NCI-H748 treated with DMSO at 0.1 percent for 48 hours (cell line): ENCODE measurements at regions not wholly inside any gene's neighbourhood (a gene's known extent, or its start where the extent isn't known, plus 50 kb on each side); places are given as distances from the start of the nearest gene placed in this dataset.
"Not testable (repeated sequence)": the region's sequence is repeated elsewhere in the genome, so short reads cannot be mapped to it uniquely, and the experiment has no call there.

Source experiments
- DNase-seq: peaks from one replicate; lab custom pipeline; 2025; lab: John Stamatoyannopoulos, UW

DNA sequence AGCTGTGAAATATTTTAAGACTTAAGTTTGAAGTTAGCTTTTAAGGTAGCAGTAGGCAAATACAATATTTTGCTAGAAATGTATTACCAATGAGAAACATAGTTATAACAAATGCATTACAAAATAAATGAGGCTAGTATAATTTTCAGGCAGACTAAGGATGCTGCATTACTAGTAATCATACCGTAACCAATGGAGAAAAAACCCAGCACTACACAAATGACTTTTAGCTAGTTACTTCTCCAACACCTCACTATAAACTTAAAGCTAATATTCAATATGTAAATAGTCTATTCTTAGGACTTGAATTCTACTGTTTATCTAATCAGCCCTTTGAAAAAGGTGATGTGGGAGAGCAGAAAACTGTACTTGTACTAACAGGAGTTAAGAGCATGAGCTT lies 285.3 kb upstream of the KLF14 start:
- DNase-seq: no peak

DNA sequence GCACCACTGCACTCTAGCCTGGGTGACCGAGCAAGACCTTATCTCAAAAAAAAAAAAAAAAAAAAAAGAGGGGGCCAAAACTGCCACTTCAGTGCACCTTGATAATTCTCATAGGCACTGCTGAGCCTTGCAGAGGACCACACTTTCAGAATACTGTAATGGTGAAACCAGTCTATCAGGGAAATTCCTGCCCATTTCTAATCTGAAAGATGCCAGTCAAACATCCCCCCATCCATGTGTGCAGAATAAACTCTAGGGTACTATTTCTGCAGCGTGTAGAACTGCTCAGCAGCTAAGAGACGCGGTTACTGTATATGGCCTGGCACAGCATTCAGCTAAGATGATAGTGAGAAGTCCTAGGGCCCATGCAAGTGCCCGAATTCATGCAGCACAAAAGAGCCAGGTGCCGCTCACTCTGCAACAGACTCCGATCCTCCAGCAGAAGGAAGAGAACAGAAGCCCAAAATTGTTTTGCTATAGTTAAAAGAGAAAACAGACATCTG lies 286.8 kb upstream of the KLF14 start:
- DNase-seq: no peak

DNA sequence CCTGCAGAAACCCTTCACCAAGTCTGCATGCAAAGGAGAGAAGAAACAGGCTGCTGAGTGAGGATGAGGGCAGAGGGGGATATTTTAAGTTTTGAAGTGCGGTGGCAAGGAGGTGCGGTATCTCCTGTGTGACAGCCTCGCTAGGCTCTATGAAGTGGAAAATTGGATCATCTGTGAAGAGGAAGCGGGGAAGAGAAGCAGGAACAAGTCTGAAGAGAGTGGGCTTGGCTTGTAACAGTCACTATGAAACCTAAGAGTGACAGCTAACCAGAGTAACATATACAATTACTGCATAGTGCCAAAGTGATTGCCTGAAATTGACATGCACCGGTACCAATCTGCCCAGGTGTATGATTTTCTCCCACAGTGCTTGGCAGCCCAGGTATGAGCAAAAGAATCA lies 287.5 kb upstream of the KLF14 start:
- no peak for DNase-seq

DNA sequence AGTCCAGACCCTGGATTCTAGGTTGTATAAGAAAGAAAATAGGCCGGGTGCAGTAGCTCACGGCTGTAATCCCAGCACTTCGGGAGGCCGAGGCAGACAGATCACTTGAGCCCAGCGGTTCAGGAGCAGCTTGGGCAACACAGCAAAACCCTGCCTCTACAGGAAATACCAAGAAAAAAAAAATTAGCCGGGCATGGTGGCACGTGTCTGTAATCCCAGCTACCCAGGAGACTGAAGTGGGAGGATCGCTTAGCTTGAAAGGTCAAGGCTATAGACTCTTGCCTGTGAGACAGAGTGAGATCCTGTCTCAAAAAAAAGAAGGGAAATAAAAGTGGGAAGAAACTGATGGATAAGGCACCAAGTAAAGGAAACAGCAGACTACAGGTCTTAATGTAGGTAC lies 287.9 kb upstream of the KLF14 start:
- no peak for DNase-seq

DNA sequence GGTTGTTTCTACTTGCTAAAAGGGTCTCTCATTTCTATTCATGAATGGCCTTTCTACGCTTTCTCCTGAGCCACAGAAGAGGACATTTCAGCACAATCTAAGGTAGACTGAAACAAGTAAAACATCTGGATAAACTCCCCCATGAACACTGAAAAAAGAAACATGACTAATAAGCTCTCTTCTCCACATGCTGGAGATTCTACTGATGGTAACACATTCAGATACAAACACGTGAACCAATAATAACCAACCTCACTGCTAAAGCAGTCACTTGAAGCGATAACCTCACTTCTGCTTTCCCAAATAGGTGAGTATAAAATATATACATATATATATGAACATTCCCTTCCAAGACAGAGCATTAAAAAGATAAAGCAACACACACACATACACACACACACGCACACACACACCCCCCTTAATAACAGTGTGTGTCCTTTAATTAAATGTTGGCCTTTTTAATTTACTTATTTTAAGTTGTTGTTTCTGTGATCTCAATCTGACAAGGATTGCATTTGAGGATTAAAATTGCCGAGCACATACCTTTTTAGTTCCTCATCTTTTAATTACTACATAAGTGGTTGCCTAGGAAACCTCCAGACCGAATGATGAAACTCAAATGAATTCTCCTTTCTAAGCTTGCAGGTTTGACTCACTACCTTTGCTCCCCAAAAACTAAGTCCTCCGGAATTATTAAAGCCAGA lies 292.4 kb upstream of the KLF14 start:
- DNase-seq: no peak

DNA sequence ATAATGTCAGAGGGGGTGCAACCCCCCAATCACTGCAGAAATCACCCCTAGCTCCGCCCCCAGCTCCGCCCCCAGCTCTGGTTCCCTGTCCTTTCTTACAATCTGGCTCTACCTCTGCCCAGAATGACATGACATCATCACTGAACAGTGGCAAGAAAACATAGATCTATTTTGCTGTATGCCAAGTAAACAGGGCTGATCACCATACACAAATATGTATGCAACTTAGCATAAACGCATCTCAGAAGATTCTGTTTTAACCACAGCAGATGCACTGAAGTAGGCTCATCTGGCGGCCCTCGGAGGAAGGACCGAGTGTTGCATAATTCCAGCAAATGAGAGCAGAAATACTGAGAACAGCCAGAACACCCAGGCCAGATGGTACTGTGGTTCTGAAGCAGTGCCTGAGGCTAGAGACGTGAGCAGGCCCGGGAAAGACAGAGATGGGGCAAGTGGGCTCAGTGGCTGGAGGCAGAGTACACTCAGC lies 293.3 kb upstream of the KLF14 start:
- DNase-seq: no peak

DNA sequence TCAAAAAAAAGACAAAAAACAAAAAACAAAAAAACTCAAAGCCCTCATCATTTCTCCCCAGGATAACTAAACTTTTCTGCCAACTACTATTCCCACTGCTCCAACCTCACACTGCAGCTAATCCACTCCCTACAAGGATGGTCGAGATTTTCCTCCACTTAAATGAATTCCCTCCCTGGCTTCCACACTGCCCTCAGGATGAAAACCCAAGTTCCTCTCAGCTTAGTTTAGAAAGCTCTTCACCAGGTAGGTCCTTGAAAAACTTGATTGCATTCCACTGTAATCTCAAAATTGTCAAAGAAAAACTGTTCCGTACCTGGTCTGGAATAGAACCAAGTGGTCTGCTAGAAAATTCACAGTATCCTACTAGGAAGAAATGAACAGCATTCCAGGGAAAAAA lies 294.3 kb upstream of the KLF14 start:
- no peak for DNase-seq

DNA sequence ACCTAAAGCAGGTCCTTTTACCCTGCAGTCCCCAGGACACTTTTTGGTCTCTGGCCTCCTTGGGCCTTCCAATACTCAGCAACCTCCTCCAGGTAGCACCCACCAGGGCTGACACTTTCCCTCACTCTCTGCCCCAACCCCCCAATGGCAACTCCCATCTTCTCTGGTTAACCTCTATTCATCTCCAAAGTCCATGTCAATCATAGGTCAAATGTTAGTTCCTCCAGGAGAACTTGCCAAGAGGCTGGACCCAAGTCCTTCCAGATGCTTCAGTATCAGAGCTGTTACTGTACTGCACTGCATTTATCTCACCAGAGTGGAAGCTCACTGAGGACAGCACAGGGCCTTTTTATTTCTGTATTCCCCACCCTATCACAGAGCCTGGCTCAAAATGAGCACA lies 295.0 kb upstream of the KLF14 start:
- DNase-seq: no peak

DNA sequence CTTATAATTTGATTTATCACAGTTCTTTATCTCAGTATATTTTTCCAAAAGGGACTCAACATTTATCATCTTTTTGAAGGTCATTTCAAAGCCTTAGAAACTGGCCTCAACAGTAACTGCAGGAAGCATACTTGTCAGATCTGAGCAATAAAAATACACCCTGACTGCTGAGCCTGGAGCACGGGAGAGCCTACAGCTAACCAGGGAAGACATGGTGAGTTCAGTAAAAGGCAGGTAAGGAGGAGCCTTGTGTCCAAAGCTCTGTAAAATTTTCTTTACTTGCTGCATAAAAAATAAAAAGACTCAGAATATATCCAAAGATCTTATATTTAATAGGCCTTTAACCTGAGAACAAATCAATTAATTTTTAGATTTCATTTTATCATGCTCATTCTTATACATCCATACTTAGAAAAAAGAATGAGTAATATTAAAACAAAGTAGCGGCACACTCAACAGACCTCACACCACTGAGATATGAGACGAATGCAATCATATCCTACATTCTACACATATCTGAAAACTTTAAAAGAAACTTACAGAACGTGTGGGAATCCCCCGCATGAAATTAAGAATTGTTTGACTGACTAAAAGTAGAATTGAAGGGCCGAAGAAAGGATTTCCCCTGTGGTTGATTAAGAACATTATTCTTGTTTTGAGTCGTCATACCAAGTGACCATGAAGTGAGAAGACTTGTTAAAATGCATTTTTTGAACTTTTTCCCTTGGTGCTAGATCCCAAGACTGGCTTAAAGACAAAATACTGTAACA lies 296.4 kb upstream of the MKLN1 start:
- DNase-seq: no peak

DNA sequence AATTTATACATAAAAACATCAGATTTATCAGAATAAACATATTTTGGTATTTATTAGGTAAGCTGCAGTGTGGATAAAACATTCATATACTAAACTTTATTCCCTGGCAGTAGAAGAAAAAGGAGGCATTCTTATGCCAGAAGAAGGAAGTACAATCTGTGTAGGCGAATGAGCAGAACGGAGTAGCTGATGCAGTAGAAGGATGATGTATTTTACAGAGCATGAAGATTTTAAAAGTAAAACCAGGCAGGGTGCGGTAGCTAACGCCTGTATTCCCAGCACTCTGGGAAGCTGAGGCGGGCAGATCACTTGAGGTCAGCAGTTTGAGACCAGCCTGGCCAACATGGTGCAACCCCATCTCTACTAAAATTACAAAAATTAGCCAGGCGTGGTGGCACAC lies 294.9 kb upstream of the MKLN1 start:
- DNase-seq: no peak

DNA sequence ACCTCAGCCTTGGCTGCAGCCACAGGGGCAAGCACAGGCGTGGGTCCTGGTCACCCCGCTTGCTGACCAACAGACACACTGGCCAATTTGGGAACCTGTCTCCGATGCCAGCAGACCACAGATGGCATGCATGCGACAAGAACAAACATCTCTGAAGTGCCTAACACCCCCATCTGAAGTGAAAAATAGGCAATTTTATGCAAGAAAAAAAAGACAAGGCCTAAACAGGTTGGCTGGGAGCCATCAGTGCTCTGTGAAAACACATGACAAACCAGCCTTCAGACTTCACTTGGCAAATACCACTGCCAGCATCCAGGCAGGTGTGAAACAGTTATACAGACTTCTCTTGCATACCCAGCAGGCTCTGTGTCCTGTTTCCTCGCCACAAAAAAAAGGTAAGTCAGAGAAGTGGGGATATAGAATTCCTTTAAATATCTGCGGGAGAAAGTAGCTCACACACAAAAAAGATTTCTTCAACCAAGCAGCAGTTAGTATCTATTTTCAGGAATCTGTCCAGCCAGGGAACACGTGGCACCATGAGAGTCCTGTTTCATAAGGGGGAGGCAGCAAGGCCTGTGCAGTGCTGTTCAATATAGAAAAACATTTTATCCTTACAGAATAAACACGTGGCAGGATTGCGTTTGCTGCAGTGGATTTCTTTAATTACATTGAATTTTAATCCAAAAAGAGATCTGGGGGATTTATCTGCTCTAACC lies 293.4 kb upstream of the MKLN1 start:
- DNase-seq: no peak

DNA sequence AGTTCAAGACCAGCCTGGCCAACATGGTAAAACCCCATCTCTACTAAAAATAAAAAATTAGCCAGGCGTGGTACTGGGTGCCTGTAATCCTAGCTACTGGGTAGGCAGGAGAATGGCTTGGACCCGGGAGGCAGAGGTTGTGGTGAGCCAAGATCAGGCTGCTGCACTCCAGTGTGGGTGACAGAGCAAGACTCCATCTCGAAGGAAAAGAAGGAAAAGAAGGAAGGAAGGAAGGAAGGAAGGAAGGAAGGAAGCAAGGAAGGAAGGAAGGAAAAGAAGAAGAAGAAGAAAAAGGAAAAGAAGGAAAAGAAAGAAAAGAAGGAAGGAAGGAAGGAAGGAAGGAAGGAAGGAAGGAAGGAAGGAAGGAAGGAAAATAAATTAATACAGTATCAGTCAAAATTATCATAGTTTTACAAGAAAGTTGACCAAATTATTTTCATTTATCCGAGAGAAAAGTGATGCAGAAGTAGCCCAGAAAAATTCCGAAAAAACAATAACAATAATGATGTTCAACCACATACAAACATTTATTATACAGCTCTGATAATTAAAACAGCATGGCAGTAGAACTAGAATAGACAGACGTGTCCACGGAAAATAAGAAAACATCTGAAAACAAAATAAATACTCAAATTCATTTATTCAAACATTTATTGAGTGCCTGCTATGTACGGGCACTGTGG lies 292.4 kb upstream of the MKLN1 start:
- no peak for DNase-seq

DNA sequence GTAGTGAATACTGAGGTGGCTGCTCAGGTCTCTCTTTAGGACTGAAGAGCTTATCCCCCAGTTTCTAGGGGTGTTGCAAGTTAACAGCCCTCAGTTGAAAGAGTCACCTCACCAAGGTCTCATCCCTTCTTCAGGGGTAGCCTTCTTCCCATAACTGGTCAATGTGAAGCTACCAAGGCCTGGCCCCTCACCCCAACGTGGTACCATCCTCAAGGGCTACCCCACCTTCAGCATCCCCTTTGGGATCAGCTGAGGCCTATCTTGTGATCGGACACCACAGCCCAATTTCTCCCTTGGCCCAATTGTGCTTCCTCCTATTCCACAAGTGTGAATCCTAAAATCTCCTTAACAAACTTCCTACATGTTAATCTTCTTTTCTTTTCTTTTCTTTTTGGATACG lies 289.5 kb upstream of the MKLN1 start:
- no peak for DNase-seq

DNA sequence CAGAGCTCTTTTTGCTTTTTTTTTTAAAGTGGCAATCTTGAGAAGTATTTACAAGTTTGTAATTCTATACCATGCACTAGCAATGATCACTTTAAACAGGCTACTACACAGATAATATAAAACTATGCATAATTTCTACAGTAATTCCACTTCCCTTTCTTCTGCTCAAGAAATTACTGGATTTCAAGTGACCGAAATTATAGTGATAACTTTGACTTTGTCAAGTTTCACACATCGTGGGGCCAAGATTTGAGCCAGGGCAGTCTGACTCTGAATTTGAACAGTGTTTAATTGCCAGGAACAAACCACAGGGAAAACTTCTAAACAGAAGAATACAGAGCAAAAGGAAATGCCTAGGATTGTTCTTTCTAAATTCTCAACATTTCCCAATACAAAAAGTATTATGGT lies 288.3 kb upstream of the MKLN1 start:
- no peak for DNase-seq

DNA sequence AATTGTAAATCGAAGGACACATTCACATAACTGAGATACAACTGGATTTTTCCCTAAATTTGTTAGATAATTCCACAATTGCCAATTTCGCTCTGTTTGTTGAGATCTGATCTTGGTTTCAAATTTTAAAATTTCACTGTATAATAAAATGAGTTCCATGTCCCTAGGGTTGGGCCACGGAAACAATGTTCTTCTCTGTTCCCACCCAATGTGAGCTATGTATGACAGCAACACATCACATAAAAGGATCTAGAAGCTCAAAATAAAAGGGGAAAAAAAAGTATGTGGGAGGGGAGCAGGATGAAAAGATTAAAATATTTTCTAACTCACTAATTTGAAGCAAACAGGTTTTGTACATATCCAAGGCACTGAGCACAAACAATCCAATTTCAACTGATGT lies 287.8 kb upstream of the MKLN1 start:
- no peak for DNase-seq

DNA sequence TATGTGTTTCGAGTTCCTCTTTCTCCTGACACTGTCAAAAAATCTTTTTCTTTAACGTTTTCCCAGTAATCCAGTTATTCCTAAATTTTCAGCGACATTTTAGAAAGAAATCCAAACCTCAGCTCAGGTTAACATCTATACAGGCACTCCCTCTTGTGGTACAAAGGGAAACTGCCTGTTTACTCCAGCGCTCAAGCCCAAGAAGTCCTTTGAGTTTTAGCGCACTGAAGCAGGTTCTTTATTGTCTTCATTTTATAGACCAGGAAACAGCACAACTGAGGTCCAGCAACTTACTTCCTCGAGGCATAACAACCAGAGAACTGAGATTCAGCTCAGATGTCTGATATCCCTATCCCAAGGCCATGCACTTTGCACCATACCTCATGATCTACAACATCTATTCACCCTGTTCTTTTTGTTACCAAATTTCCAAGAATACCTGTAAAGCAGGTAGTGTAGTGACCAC lies 287.2 kb upstream of the MKLN1 start:
- DNase-seq: peak; percentile 24

DNA sequence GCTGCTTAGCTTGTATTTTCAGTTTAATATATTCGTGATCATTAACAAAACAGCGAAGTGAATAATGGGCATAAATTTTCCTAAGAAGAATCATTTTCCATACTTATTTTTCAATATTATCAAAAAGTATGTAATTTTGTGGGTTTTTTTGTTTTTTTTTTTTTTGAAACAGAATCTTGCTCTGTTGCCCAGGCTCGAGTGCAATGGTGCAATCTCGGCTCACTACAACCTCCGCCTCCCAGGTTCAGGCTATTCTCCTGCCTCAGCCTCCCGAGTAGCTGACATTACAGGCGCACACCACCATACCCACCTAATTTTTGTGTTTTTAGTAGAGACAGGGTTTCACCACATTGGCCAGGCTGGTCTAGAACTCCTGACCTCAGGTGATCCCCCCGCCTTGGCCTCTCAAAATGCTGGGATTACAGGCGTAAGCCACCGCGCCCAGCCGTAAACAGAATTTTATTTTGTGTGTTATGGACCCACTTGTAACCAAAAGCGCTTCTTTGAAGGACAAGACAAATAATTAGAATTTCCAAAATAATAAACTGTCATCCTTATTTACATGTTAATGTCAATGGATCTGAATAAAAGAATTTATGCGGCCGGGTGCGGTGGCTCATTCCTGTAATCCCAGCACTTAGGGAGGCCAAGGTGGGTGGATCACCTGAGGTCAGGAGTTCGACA lies 286.5 kb upstream of the MKLN1 start:
- not testable (repeated sequence) for DNase-seq

DNA sequence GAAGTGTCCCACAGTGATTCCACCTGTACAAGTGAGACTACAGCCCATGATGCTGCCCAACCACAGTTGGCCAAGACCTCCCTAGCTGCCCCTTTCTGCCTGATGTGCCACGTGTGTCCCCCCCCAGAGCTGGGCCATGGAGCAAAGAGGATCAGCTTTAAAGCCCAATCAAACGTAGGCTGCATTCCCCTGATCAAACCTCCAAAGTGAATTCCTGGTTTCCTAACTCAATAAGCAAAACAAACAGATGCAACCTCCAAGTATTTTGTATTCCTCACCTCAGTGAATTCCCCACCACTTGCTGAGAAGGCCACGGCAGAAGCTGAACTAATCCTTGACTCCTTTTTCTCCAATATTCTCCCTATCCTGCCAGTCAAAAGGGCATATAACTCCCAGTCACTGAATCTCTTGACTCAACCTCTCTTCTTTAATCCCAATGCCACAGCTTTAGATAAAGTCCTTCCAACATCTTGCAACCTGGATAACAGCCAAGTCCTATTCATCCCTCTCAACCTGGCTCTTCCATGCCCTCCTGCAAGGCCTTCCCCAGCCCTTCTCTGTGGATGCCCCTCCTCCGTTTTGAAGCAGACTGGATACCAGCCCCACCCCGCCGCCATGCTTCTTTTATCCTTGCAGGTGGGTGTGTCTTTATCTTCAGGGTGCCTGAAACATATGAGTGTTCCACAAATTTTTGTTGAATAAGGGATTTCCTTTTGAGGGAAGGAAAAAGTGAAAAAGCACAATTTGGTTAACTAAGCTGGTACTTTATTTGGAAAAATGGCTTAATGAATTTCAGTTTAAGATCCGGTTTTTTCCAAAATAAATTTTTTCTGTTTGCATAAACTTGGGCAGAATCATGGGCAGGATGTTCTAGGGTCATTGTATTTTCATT lies 285.2 kb upstream of the MKLN1 start:
- DNase-seq: no peak

DNA sequence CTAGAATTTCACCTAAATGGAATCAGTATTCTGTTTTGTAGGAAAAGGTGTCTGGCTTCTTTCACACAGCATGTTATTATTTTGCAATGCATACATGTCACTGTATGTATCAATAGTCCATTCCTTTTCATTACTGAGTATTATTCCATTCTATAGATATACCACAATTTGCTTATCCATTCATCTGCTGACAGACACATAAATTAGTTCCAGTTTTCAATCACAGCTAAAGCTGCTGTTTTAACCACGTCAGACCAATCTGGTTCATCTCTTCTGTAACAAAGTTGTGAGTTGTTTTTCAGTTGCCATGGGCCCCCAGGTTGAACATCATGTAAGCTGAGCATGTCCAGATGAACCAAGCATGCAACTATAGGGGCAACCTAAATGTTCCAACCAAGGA lies 282.1 kb upstream of the MKLN1 start:
- no peak for DNase-seq

DNA sequence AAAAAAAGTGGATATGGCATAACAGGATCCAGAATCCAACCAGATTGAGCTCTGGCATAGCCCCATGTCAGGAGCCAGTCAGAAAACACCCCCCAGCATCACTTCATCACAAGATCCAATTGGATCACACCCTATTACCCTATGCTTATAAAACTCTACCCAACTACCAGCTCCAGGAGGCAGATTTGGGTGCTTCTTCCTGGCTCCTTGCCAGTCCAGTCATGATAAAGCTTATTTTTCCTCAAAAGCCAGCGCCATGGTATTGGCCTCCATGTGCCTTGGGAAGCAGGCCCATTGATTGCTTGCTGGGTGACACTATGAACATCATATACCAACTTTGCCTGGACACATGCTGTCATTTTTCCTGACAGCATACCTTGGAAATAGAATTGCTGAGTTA lies 281.4 kb upstream of the MKLN1 start:
- DNase-seq: no peak
